SK-N-SH (cell line): ENCODE measurements at regions not wholly inside any gene's neighbourhood (a gene's known extent, or its start where the extent isn't known, plus 50 kb on each side); places are given as distances from the start of the nearest gene placed in this dataset.

Experiments used
- CTCF ChIA-PET: fragments of 300-600, 350-600 bp; formaldehyde crosslinking; extraction: SDS; loops from one replicate; lab custom pipeline; 2021; lab: Yijun Ruan, JAX
- POLR2A ChIA-PET: fragments of 350-600 bp; sonication (Branson Sonifier 250); formaldehyde crosslinking; extraction: SDS; loops from one replicate; lab custom pipeline; 2020; ENCODE audit warnings: antibody characterized with exemption, inconsistent platforms; lab: Yijun Ruan, JAX
- DNase-seq: peaks from one replicate; pipeline ENCODE4 v3.0.0; 2012
- H2AFZ ChIP-seq: fragments of 200-600 bp; sonication (generic); 2 replicates; pipeline ENCODE4 v1.8.1; 2016; ENCODE audit warnings: antibody characterized with exemption, mild to moderate bottlenecking, low read depth
- H3F3A ChIP-seq: fragments of 200-600 bp; sonication (generic); replicated peaks from 2 replicates; pipeline ENCODE3; 2016; ENCODE audit warnings: antibody characterized with exemption, mild to moderate bottlenecking; ENCODE audit not compliant: insufficient read depth
- H3K27ac ChIP-seq, 2 experiments: fragments of 200-500 bp in 1 of 2; fragments of 200-600 bp in 1 of 2; sonication (Bioruptor generic) in 1 of 2; sonication (generic), shearing (Covaris generic) in 1 of 2; 2 replicates each; pipeline versions ENCODE4 v1.5.1 to v1.6.1; 2014 to 2016; ENCODE audit warnings: low read depth in 2 of 2, inconsistent platforms in 1 of 2, low read length in 1 of 2, mild to moderate bottlenecking in 1 of 2, mixed read lengths in 1 of 2
- H3K27me3 ChIP-seq: fragments of 200-600 bp; sonication (generic), shearing (Covaris generic); 2 replicates; pipeline ENCODE4 v1.6.1; 2016; ENCODE audit warnings: mixed run types; ENCODE audit not compliant: insufficient read depth
- H3K36me3 ChIP-seq, 2 experiments: fragments of 200-500 bp in 1 of 2; fragments of 200-600 bp in 1 of 2; sonication (Bioruptor generic) in 1 of 2; sonication (generic) in 1 of 2; replicated peaks in 1 of 2; 2 replicates each; pipeline versions ENCODE3 to v1.5.1; 2014 to 2016; ENCODE audit warnings: low read length in 1 of 2, mild to moderate bottlenecking in 1 of 2; ENCODE audit not compliant: insufficient read depth in 2 of 2, control insufficient read depth in 1 of 2
- H3K4me1 ChIP-seq, 2 experiments: fragments of 200-500 bp in 1 of 2; fragments of 200-600 bp in 1 of 2; sonication (Bioruptor generic) in 1 of 2; sonication (generic), shearing (Covaris generic) in 1 of 2; 2 replicates each; pipeline versions ENCODE4 v1.5.1 to v1.6.1; 2014 to 2016; ENCODE audit warnings: low read depth in 1 of 2, low read length in 1 of 2, mixed run types in 1 of 2; ENCODE audit not compliant: insufficient read depth in 2 of 2, control insufficient read depth in 1 of 2
- H3K4me2 ChIP-seq: fragments of 200-600 bp; sonication (generic), shearing (Covaris generic); 2 replicates; pipeline ENCODE4 v1.6.1; 2017; ENCODE audit warnings: mixed run types
- H3K4me3 ChIP-seq, 2 experiments: fragments of 200-500 bp in 1 of 2; fragments of 200-600 bp in 1 of 2; sonication (Bioruptor generic) in 1 of 2; sonication (generic), shearing (Covaris generic) in 1 of 2; 2 replicates each; pipeline versions ENCODE4 v1.5.1 to v1.8.1; 2014 to 2016; ENCODE audit warnings: low read depth in 2 of 2, inconsistent platforms in 1 of 2, low read length in 1 of 2, mild to moderate bottlenecking in 1 of 2, mixed read lengths in 1 of 2, moderate library complexity in 1 of 2
- H3K79me2 ChIP-seq: fragments of 200-600 bp; sonication (generic); 2 replicates; pipeline ENCODE4 v1.8.1; 2017; ENCODE audit warnings: mild to moderate bottlenecking; ENCODE audit not compliant: insufficient read depth
- H3K9ac ChIP-seq: fragments of 200-600 bp; sonication (generic); 2 replicates; pipeline ENCODE4 v1.6.1; 2017; ENCODE audit warnings: mixed run types
- H3K9me2 ChIP-seq: fragments of 200-600 bp; sonication (generic); 2 replicates; pipeline ENCODE4 v1.6.1; 2017; ENCODE audit warnings: mixed run types
- H3K9me3 ChIP-seq: fragments of 200-600 bp; sonication (generic); 2 replicates; pipeline ENCODE4 v1.6.1; 2017; ENCODE audit warnings: mixed run types, mild to moderate bottlenecking, moderate library complexity
- H4K20me1 ChIP-seq: fragments of 200-600 bp; sonication (generic); 2 replicates; pipeline ENCODE4 v1.6.1; 2017; ENCODE audit warnings: mild to moderate bottlenecking, mixed run types; ENCODE audit not compliant: insufficient read depth
- ELF1 ChIP-seq: IDR thresholded peaks from 2 replicates; pipeline ENCODE4 v1.4.0; 2012
- EP300 ChIP-seq, 2 experiments: IDR thresholded peaks; 2 replicates each; pipeline versions ENCODE4 v1.4.0 to v1.6.1; 2012; ENCODE audit warnings: borderline replicate concordance in 1 of 2, low read depth in 1 of 2, low read length in 1 of 2
- EZH2phosphoT487 ChIP-seq: fragments of 200-600 bp; sonication (generic); IDR thresholded peaks from 2 replicates; pipeline ENCODE4 v1.6.1; 2017; ENCODE audit warnings: low read depth, mixed run types, mild to moderate bottlenecking, antibody characterized with exemption, moderate library complexity, borderline replicate concordance
- FOSL2 ChIP-seq: IDR thresholded peaks from 2 replicates; pipeline ENCODE4 v1.4.0; 2012; ENCODE audit warnings: low read depth, mild to moderate bottlenecking, moderate library complexity, borderline replicate concordance
- FOXM1 ChIP-seq: IDR thresholded peaks from 2 replicates; pipeline ENCODE4 v1.4.0; 2012; ENCODE audit warnings: low read depth, mild to moderate bottlenecking
- JUND ChIP-seq: IDR thresholded peaks from 2 replicates; pipeline ENCODE4 v1.4.0; 2012
- PBX3 ChIP-seq: IDR thresholded peaks from 2 replicates; pipeline ENCODE4; 2012
- POLR2AphosphoS5 ChIP-seq: IDR thresholded peaks from 2 replicates; pipeline ENCODE4 v1.6.1; 2012; ENCODE audit warnings: low read depth, low read length
- RFX5 ChIP-seq: IDR thresholded peaks from 2 replicates; pipeline ENCODE4 v1.6.1; 2012; ENCODE audit warnings: mild to moderate bottlenecking, improper control_type of control experiment, low read length
- RXRA ChIP-seq: IDR thresholded peaks from 2 replicates; pipeline ENCODE4 v1.4.0; 2012; ENCODE audit warnings: low read depth, mild to moderate bottlenecking, borderline replicate concordance
- TCF12 ChIP-seq: IDR thresholded peaks from 2 replicates; pipeline ENCODE4 v1.4.0; 2012
- USF2 ChIP-seq: fragments of 150-350 bp; IDR thresholded peaks from 2 replicates; pipeline ENCODE4 v1.6.1; 2017; ENCODE audit warnings: antibody characterized with exemption, low read length, low read depth, borderline replicate concordance
- YY1 ChIP-seq: IDR thresholded peaks from 2 replicates; pipeline ENCODE4 v1.4.0; 2012; ENCODE audit warnings: low read depth, mild to moderate bottlenecking
- WGBS: methylation state at CpG from one replicate; pipeline ENCODE4 v1.1.6; 2017; ENCODE audit warnings: low lambda C conversion rate; 5-methylcytosine and 5-hydroxymethylcytosine counted together
- TF ChIP-seq, protein P1 (sequence below): fragments of 150-350 bp; IDR thresholded peaks from 2 replicates; pipeline ENCODE4 v1.6.1; 2016; ENCODE audit warnings: mild to moderate bottlenecking, low read depth, low read length

GRCh38 chr1:38249001-38249400 lies 202.4 kb upstream of the POU3F1 start:
- ChIA-PET CTCF (no interaction called here), POLR2A (no interaction called here)
- no peak overlapping the region for H3K4me3 ChIP-seq
- H3K9me2 ChIP-seq, result no peaks in the 10 kb centered on the region
- no peaks in the 10 kb centered on the region for H3F3A ChIP-seq
- no peak overlapping the region for H3K4me2 ChIP-seq
- no peak overlapping the region for H2AFZ ChIP-seq
- H3K36me3 ChIP-seq, result no peaks in the 10 kb centered on the region
- no peak for DNase-seq
- H4K20me1 ChIP-seq, result no peaks in the 10 kb centered on the region
- WGBS, result 28% methylated on average over 7 of the region's 7 CpGs
- H3K79me2 ChIP-seq, result no peaks in the 10 kb centered on the region
- H3K27ac ChIP-seq, result no peak overlapping the region
- no peak overlapping the region for H3K9ac ChIP-seq
- H3K9me3 ChIP-seq, result no peaks in the 10 kb centered on the region
- no peak for TF ChIP-seq TCF12
- no peak for TF ChIP-seq ELF1
- TF ChIP-seq USF2, result no peak
- no peak for TF ChIP-seq FOXM1
- TF ChIP-seq EZH2phosphoT487, result no peak
- no peak for TF ChIP-seq FOSL2
- TF ChIP-seq, protein P1, sequence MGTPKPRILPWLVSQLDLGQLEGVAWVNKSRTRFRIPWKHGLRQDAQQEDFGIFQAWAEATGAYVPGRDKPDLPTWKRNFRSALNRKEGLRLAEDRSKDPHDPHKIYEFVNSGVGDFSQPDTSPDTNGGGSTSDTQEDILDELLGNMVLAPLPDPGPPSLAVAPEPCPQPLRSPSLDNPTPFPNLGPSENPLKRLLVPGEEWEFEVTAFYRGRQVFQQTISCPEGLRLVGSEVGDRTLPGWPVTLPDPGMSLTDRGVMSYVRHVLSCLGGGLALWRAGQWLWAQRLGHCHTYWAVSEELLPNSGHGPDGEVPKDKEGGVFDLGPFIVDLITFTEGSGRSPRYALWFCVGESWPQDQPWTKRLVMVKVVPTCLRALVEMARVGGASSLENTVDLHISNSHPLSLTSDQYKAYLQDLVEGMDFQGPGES, result no peak
- no peak for TF ChIP-seq PBX3
- TF ChIP-seq JUND, result no peak
- TF ChIP-seq EP300 (IDR thresholded peaks at IDR 0.05; ENCODE audit: borderline replicate concordance in 1 of 2, low read depth in 1 of 2, low read length in 1 of 2), result no peak
- H3K4me1 ChIP-seq, result no peaks in the 10 kb centered on the region
- peaks cover 12% of the 10 kb centered on the region; the same call in 1 of the 2 replicates for H3K27me3 ChIP-seq

DNA sequence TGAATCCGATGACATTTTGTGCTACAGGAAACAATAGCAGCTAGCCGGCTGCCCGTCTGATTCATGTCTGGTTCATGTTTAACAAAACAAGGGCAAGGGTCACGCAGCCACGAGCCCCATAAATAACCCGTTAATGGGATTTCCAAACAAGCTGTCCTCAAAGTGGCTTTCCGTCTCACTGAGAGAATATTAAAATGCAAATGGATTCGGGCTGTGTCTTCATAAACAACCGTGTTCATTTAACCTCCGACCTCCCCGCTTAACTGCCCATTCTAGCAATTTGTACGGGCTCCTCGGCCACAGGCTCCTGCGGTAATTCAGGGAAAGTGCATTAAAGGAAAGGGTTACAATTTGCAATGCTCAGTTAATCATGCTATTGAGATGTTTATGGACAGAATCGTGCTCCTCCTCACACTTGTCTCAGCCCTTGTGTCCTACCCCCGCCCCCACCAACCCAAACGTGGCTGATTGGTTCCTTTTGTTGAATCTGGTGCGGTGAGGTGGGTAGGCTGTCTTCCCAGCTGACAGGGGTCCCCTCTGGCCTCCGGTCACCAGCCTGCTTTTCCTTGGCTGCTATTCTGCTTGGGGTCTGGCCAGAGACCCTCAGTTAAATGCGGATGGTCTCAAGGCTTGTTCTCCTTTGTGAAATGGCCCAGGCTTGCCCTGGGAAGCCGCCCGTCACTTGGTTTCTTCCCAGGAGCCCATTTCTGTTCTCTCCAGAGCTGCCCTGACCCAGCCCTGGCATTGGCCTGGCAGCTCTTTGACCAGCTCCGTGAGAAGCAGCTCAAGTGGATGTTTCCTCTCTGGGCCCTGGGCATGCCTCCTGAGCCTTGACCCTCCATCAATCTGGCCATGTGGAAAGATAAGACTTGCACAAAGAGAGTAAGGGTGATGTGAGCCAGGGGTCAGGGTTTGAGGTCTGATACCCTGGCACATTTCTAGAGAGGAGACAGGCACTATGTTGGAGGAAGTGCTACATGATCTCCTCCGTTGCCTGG lies 200.7 kb upstream of the POU3F1 start:
- Histone ChIP-seq H3F3A (no peaks in the 10 kb centered on the region), H4K20me1 (no peaks in the 10 kb centered on the region), H3K79me2 (no peaks in the 10 kb centered on the region), H2AFZ (no peak overlapping the region), H3K9ac (no peak overlapping the region), H3K27me3 (peaks cover 12% of the 10 kb centered on the region; the same call in 1 of the 2 replicates), H3K4me2 (no peak overlapping the region), H3K4me1 (no peaks in the 10 kb centered on the region), H3K27ac (no peak overlapping the region), H3K9me3 (no peaks in the 10 kb centered on the region), H3K36me3 (no peaks in the 10 kb centered on the region), H3K9me2 (no peaks in the 10 kb centered on the region), H3K4me3 (no peak overlapping the region)
- TF ChIP-seq POLR2AphosphoS5 (no peak), YY1 (no peak), RXRA (no peak), RFX5 (no peak)
- TF ChIP-seq, protein P1, result no peak
- ChIA-PET POLR2A (no interaction called here), CTCF (no interaction called here)
- WGBS, result 38% methylated on average over 21 of the region's 24 CpGs
- DNase-seq, result no peak
